Loucy (cell line): ENCODE measurements at regions not wholly inside any gene's neighbourhood (a gene's known extent, or its start where the extent isn't known, plus 50 kb on each side); places are given as distances from the start of the nearest gene placed in this dataset.

Source experiments
- H2AFZ ChIP-seq: fragments of 200-600 bp; sonication (generic); 2 replicates; pipeline ENCODE4 v1.6.0; 2016; ENCODE audit warnings: antibody characterized with exemption, mild to moderate bottlenecking, low read length, moderate library complexity
- H3F3A ChIP-seq: fragments of 200-600 bp; 2 replicates; pipeline ENCODE4 v1.6.0; 2016; ENCODE audit warnings: antibody characterized with exemption, low read depth, mild to moderate bottlenecking
- H3K27me3 ChIP-seq: fragments of 200-600 bp; sonication (generic); 2 replicates; pipeline ENCODE4 v1.6.1; 2014; ENCODE audit warnings: low read length, mild to moderate bottlenecking; ENCODE audit not compliant: insufficient read depth, poor library complexity, severe bottlenecking
- H3K36me3 ChIP-seq: fragments of 200-600 bp; sonication (generic); 2 replicates; pipeline ENCODE4 v1.6.1; 2016; ENCODE audit warnings: low read length; ENCODE audit not compliant: insufficient read depth
- H3K4me1 ChIP-seq: fragments of 200-600 bp; sonication (generic); 2 replicates; pipeline ENCODE4 v1.5.1; 2014; ENCODE audit warnings: low read length, mild to moderate bottlenecking; ENCODE audit not compliant: insufficient read depth, poor library complexity, severe bottlenecking
- H3K4me2 ChIP-seq: fragments of 200-600 bp; sonication (generic); 2 replicates; pipeline ENCODE4 v1.6.0; 2014; ENCODE audit warnings: antibody characterized with exemption, low read length, low read depth, mild to moderate bottlenecking; ENCODE audit not compliant: poor library complexity, severe bottlenecking
- H3K4me3 ChIP-seq: fragments of 200-600 bp; sonication (generic); 2 replicates; pipeline ENCODE4 v1.5.1; 2014; ENCODE audit warnings: low read length, mild to moderate bottlenecking, mixed read lengths; ENCODE audit not compliant: poor library complexity, severe bottlenecking
- H3K79me2 ChIP-seq: fragments of 200-600 bp; sonication (generic); 2 replicates; pipeline ENCODE4 v1.6.1; 2014; ENCODE audit warnings: low read length; ENCODE audit not compliant: insufficient read depth
- H3K9ac ChIP-seq: fragments of 200-600 bp; sonication (generic); 2 replicates; pipeline ENCODE4 v1.6.0; 2014; ENCODE audit warnings: mild to moderate bottlenecking, low read depth, low read length, moderate library complexity; ENCODE audit not compliant: poor library complexity, severe bottlenecking
- H3K9me2 ChIP-seq: fragments of 200-600 bp; sonication (generic); replicated peaks from 2 replicates; pipeline ENCODE4 v1.6.1; 2016; ENCODE audit warnings: low read depth, low read length, mixed read lengths
- H3K9me3 ChIP-seq: fragments of 200-600 bp; sonication (generic); 2 replicates; pipeline ENCODE4 v1.6.1; 2014; ENCODE audit warnings: mild to moderate bottlenecking, antibody characterized with exemption, low read length, low read depth; ENCODE audit not compliant: insufficient read depth
- H4K20me1 ChIP-seq: fragments of 200-600 bp; sonication (generic); 2 replicates; pipeline ENCODE4 v1.6.0; 2014; ENCODE audit warnings: antibody characterized with exemption, low read length, mild to moderate bottlenecking; ENCODE audit not compliant: insufficient read depth, poor library complexity, severe bottlenecking
- CTCF ChIP-seq: fragments of 200-600 bp; sonication (generic); conservative IDR thresholded peaks from 2 replicates; pipeline ENCODE4 v1.5.1; 2014; ENCODE audit warnings: mild to moderate bottlenecking, antibody characterized with exemption, low read length
- EZH2phosphoT487 ChIP-seq: fragments of 200-600 bp; IDR thresholded peaks from 2 replicates; pipeline ENCODE4 v1.6.1; 2018; ENCODE audit warnings: antibody characterized with exemption, mild to moderate bottlenecking, moderate library complexity, borderline replicate concordance

- no peak overlapping the region for H3K9ac ChIP-seq
- no peaks in the 10 kb centered on the region for H3K9me3 ChIP-seq
- H3K4me3 ChIP-seq: no peak overlapping the region
- H3K79me2 ChIP-seq: no peaks in the 10 kb centered on the region
- H4K20me1 ChIP-seq: no peaks in the 10 kb centered on the region
- TF ChIP-seq CTCF (no peak), EZH2phosphoT487 (no peak)
- H3K9me2 ChIP-seq: no peaks in the 10 kb centered on the region
- no peak overlapping the region for H2AFZ ChIP-seq
- no peaks in the 10 kb centered on the region for H3K27me3 ChIP-seq
- H3K4me1 ChIP-seq: no peaks in the 10 kb centered on the region
- no peak overlapping the region for H3K4me2 ChIP-seq
- no peaks in the 10 kb centered on the region for H3K36me3 ChIP-seq
- no peaks in the 10 kb centered on the region for H3F3A ChIP-seq
Observed at GRCh38 chr20:9958693-9959092, 76.1 kb upstream of the ANKEF1 start.

DNA sequence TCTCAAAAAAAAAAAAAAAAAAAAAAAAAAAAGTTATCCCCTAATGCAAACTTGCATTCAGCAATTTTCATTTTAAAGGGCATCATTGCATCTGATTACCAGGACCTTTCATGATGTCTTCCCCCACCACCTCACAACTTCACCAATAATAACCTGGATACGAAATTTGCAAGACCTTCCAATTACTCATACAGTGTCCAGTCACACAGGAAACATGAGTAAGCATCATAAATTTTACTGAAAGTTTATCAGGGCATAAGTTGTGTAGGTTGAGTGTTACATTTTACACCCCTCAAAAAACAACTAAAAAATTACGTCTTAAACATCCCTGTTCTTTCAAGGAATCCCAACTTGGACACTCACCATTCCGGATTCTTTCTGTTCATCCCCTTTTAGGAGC is 79.1 kb upstream of the ANKEF1 start:
- Histone ChIP-seq H4K20me1 (no peaks in the 10 kb centered on the region), H3K9me3 (no peaks in the 10 kb centered on the region), H3F3A (no peaks in the 10 kb centered on the region), H3K4me1 (no peaks in the 10 kb centered on the region), H3K9me2 (no peaks in the 10 kb centered on the region), H3K4me2 (no peak overlapping the region), H3K9ac (no peak overlapping the region), H3K36me3 (no peaks in the 10 kb centered on the region), H3K79me2 (no peaks in the 10 kb centered on the region), H2AFZ (no peak overlapping the region), H3K27me3 (no peaks in the 10 kb centered on the region), H3K4me3 (no peak overlapping the region)
- TF ChIP-seq CTCF (no peak), EZH2phosphoT487 (no peak)

GRCh38 chr20:9949563-9949962 is 85.2 kb upstream of the ANKEF1 start:
- no peaks in the 10 kb centered on the region for H3K79me2 ChIP-seq
- no peaks in the 10 kb centered on the region for H3K27me3 ChIP-seq
- H3K9ac ChIP-seq: no peak overlapping the region
- H3K9me2 ChIP-seq: no peaks in the 10 kb centered on the region
- no peaks in the 10 kb centered on the region for H3K9me3 ChIP-seq
- no peaks in the 10 kb centered on the region for H4K20me1 ChIP-seq
- no peak for TF ChIP-seq CTCF
- TF ChIP-seq EZH2phosphoT487: no peak
- no peaks in the 10 kb centered on the region for H3F3A ChIP-seq
- no peak overlapping the region for H3K4me3 ChIP-seq
- H3K36me3 ChIP-seq: no peaks in the 10 kb centered on the region
- no peak overlapping the region for H3K4me2 ChIP-seq
- H2AFZ ChIP-seq: no peak overlapping the region
- H3K4me1 ChIP-seq: no peaks in the 10 kb centered on the region
